ENCODE measurements at regions not wholly inside any gene's neighbourhood (a gene's known extent, or its start where the extent isn't known, plus 50 kb on each side); places are given as distances from the start of the nearest gene placed in this dataset.

- no peak for TF ChIP-seq EZH2 (IDR thresholded peaks at IDR 0.05; ENCODE audit: low read depth, unreplicated experiment)
Measured at GRCh38 chr22:48410536-48410935, 1417.1 kb downstream of the BRD1 start (continued).

GRCh38 chr22:48407256-48407955, 1420.3 kb downstream of the BRD1 start:
- Histone ChIP-seq H3K27ac (ENCODE audit: low read depth) (no peak overlapping the region), H3K4me2 (no peak overlapping the region), H3K4me3 (no peak overlapping the region), H3F3A (replicated peaks; ENCODE audit: low read depth) (no peaks in the 10 kb centered on the region), H3K79me2 (replicated peaks; ENCODE audit: insufficient read depth) (no peaks in the 10 kb centered on the region), H3K27me3 (ENCODE audit: insufficient read depth) (no peaks in the 10 kb centered on the region), H4K20me1 (replicated peaks; ENCODE audit: insufficient read depth) (no peaks in the 10 kb centered on the region), H2AFZ (no peak overlapping the region), H3K36me3 (ENCODE audit: insufficient read depth) (peaks cover 5% of the 10 kb centered on the region; the same call in 1 of the 2 replicates), H3K4me1 (ENCODE audit: insufficient read depth) (no peaks in the 10 kb centered on the region), H3K9me2 (ENCODE audit: insufficient read depth) (no peaks in the 10 kb centered on the region)
- H3K4me3 Mint-ChIP-seq = no peak overlapping the region
- H3K4me1 Mint-ChIP-seq = peaks cover 3% of the 10 kb centered on the region; the same call in 2 of the 3 replicates
- no peak for ATAC-seq
- H3K27ac Mint-ChIP-seq = no peak overlapping the region
- TF ChIP-seq ZNF462 (CRISPR knock-in tag; IDR thresholded peaks at IDR 0.05) (no peak), POLR2AphosphoS5 (IDR thresholded peaks at IDR 0.05; ENCODE audit: low read depth) (no peak), ETS1 (IDR thresholded peaks at IDR 0.05) (no peak), CTCF (conservative IDR thresholded peaks at IDR 0.05; ENCODE audit: low read depth in 2 of 2) (no peak), EZH2phosphoT487 (IDR thresholded peaks at IDR 0.05; ENCODE audit: unreplicated experiment) (no peak), REST (IDR thresholded peaks at IDR 0.05; ENCODE audit: unreplicated experiment) (no peak), NANOG (IDR thresholded peaks at IDR 0.05; ENCODE audit: borderline replicate concordance) (no peak), ZNF114 (CRISPR knock-in tag; IDR thresholded peaks at IDR 0.05) (no peak), STAT1 (IDR thresholded peaks at IDR 0.05; ENCODE audit: unreplicated experiment) (no peak), EZH2 (IDR thresholded peaks at IDR 0.05; ENCODE audit: low read depth, unreplicated experiment) (no peak)
- DNase-seq (ENCODE audit: low spot score) = no peak
- no peaks in the 10 kb centered on the region; the same call in 2 of the 3 replicates for H3K9me3 Mint-ChIP-seq
- no peaks in the 10 kb centered on the region for H3K36me3 Mint-ChIP-seq (ENCODE audit: low read depth)
- H3K27me3 Mint-ChIP-seq (ENCODE audit: insufficient read depth, low read depth, poor library complexity) = peaks cover 2% of the 10 kb centered on the region

All from GM23338 (cell line).